Right ventricle myocardium superior (tissue), 1 donor: ENCODE measurements at regions not wholly inside any gene's neighbourhood (a gene's known extent, or its start where the extent isn't known, plus 50 kb on each side); places are given as distances from the start of the nearest gene placed in this dataset.

ENCODE experiments used
- ATAC-seq: fragments of 200-7000 bp; cut with Tn5 transposase; one replicate; pipeline ENCODE4 v1.9.1; 2020; ENCODE audit warnings: mild to moderate bottlenecking; ENCODE audit not compliant: poor library complexity
- DNase-seq: peaks from one replicate; pipeline ENCODE4 v3.0.0-alpha.2; 2020
- intact Hi-C: fragments of 100-400 bp; cut with DNase I; formaldehyde crosslinking; loops from one replicate; pipeline ENCODE4 v1.11.2; 2022
- donor health status: DM: no; HTN: yes; CAD: no; lungs with severe emphysema.

GRCh38 chr11:27201454-27202302, 161.1 kb downstream of the BBOX1 start:
- peak; percentile 84 for ATAC-seq
- intact Hi-C loops, result no loop called here
- DNase-seq, result peak; percentile 81

GRCh38 chr11:27200779-27201453, 160.3 kb downstream of the BBOX1 start:
- ATAC-seq, result no peak
- no peak for DNase-seq
- intact Hi-C loops, result no loop called here

DNA sequence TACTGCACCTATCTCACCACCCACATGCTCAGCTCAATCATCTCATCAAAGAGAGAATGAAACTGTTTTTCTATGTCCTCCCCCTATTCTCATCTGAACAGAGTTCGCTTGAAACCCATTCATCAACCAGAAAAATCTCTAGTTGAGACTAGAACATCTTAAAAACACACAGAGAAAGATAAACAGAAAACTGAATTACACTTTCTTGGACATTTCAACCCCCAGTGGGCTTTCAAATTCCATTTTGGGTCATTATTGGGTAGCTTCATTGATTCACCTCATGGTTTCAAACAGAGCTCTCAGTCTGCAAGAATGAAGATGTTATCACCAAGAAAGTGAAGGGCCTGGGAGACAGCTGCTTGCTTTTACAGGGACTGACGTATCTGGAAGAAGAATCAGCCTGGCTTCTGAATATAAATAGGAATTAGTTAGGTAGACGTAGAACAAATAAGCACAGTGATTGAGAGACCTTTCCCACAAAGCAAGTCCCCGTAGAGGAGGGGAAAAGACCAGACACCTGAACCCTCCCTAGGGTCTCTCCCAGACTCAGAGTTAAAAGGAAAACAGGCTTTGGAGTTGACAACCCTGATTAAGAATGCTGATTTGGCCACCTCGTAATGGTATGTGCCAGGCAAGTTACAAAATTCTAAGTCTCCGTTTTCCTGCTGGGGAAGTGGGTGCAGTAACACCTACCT, 155.7 kb downstream of the BBOX1 start:
- no peak for DNase-seq
- ATAC-seq, result no peak
- intact Hi-C loops, result no loop called here

DNA sequence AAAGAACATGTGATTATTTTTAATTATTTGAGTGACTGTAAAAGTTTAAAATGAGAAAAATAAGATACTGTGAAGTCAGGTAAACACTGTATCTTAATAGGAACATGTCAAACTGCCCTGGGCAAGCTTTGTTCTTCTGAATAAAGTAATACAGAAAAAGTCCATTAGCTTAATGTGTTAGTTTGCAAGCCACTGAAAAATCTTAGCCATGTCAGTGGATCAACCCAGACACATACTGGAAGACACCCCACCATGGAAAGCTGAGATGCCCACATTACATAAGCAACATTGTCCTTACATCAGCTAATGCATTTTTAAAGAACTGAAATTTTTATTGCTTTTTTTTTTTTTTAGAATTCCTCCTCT, 155.2 kb downstream of the BBOX1 start:
- DNase-seq (no peak), ATAC-seq (no peak)
- intact Hi-C loops, result no loop called here

DNA sequence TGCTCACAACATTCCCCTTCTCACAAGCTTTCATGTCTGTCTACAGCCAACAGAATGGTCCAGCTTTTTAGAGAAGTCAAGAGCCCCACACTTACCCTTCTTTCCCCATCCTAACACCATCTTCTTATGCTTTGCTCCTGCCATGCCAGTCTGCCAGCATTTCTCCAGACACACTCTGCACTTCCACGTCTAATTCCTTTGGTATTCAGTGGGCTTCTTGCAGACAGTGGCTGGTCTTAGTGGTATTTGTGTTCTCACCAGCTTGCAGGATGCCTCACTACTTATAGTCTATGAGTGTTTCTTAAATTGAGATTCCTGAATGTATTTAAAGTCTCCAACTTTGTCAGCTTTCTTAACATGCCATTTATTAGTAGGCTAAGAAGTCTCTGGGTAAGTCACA, 154.4 kb downstream of the BBOX1 start:
- ATAC-seq (no peak), DNase-seq (no peak)
- intact Hi-C loops, result no loop called here

DNA sequence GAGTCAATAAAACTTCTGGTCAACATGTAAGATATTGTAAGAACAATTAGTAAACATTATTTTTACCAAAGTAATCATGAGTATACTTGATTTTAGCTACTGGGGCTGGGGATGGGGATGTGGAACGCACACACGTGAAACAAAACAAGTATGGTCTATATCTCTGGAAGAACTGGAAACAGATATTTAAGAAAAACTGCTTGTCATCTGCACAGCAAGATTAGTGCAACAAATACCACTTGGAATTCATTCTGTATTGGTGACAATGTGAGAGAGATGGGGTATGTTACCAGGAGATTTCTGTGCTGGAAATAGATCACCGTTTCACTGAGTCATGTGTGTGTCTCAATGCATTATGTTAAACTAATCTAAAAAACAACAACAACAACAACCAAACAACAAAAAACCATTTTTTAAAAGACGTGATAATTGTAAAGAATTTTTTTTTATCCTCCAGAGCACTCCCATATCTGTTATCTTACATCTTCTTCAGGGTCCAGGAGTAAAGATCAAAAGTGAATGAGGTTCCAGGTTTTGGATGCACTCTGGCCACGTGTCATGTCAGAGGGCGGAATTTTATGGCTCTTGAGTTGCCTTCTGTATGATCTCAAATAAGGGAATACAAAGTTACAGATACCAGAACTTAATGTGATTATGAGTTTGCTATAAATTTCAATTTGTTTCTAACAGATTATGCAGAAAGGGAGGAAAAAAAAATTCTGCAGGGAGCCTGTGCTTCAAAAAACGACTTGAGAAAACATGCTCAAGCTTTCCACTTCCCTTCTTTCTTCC, 153.0 kb downstream of the BBOX1 start:
- DNase-seq (no peak), ATAC-seq (no peak)
- intact Hi-C loops, result no loop called here

GRCh38 chr11:27192184-27192583, 151.6 kb downstream of the BBOX1 start:
- intact Hi-C loops, result no loop called here
- ATAC-seq, result no peak
- no peak for DNase-seq

DNA sequence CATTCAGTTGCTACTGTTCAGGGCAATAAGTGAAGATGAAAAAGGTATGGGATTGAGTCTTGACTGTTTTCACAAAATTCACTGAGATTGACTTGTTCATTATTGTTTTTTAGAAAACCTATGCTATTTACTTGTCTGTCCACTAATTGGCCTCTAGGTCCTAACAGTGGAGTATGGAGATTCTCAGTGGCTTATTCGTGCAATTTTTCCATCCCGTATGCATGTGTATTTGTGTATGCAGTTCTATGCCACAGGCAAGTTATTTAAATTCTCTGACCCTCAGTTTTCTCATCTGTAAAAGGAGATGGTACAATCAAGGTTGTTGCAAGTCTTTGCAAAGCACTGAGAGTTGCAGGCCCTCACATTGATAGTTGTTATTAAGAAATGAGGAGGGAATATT, 151.0 kb downstream of the BBOX1 start:
- ATAC-seq, result no peak
- intact Hi-C loops, result no loop called here
- no peak for DNase-seq

DNA sequence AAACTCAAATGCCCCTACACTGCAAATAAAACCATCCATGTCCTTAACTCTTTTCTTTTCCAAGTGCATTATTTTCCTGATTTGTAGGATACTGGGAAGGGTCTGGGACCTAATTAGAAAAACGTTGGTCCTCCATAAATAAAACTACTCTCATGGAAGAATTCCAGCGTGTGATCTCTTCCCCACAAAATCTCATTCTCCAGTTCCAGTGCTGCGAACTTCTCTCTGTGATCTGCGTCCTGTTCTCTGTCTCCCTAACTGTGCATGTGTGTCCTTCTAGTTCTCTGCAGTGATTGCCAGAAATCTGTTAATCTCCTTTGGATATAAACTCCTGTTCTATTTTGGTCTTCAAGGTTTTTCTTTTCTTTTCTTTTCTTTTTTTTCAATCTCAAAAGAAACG, 148.1 kb downstream of the BBOX1 start:
- no peak for ATAC-seq
- intact Hi-C loops, result no loop called here
- DNase-seq, result no peak

- DNase-seq (no peak), ATAC-seq (no peak)
- intact Hi-C loops, result no loop called here
Measured at GRCh38 chr11:27187848-27188621, 147.4 kb downstream of the BBOX1 start.

GRCh38 chr11:27187075-27187847, 146.6 kb downstream of the BBOX1 start:
- DNase-seq (no peak), ATAC-seq (no peak)
- intact Hi-C loops, result no loop called here

GRCh38 chr11:27186580-27186979, 146.0 kb downstream of the BBOX1 start:
- intact Hi-C loops, result no loop called here
- DNase-seq (no peak), ATAC-seq (no peak)

- ATAC-seq (no peak), DNase-seq (no peak)
- intact Hi-C loops, result loop anchor here (2.0 kb wide), 1 partner anchor 302 kb away; no protein-coding TSS in a partner anchor
Measured at GRCh38 chr11:27184458-27185312, 144.1 kb downstream of the BBOX1 start.

- intact Hi-C loops, result loop anchor here (2.0 kb wide), 2 partner anchors 113 to 303 kb away; no protein-coding TSS in a partner anchor
Measured at GRCh38 chr11:27183672-27184457, 143.2 kb downstream of the BBOX1 start.

GRCh38 chr11:27179334-27179733, 138.7 kb downstream of the BBOX1 start:
- intact Hi-C loops, result no loop called here
- DNase-seq (no peak), ATAC-seq (no peak)

More at GRCh38 chr11:27183672-27184457, 143.2 kb downstream of the BBOX1 start:
- peak; percentile 83 for ATAC-seq
- DNase-seq, result no peak

GRCh38 chr11:27178859-27179258, 138.2 kb downstream of the BBOX1 start:
- ATAC-seq, result no peak
- intact Hi-C loops, result no loop called here
- no peak for DNase-seq
